Nephron (organoid): ENCODE measurements at regions not wholly inside any gene's neighbourhood (a gene's known extent, or its start where the extent isn't known, plus 50 kb on each side); places are given as distances from the start of the nearest gene placed in this dataset.
A peak's percentile ranks its signal among the peaks of the same experiment; 100 is the strongest.

Experiments
- H3K27ac Mint-ChIP-seq, 3 experiments: 2 replicates each; pipeline ENCODE4 v1.8.0; 2020; ENCODE audit warnings: mixed read lengths in 3 of 3, mild to moderate bottlenecking in 2 of 3, moderate library complexity in 1 of 3
- H3K27me3 Mint-ChIP-seq: 2 replicates; pipeline ENCODE4 v1.8.0; 2021; ENCODE audit warnings: low read depth, mild to moderate bottlenecking, moderate library complexity, mixed read lengths
- H3K36me3 Mint-ChIP-seq: 2 replicates; pipeline ENCODE4 v1.8.0; 2020; ENCODE audit warnings: low read depth, mixed read lengths
- H3K4me1 Mint-ChIP-seq: 2 replicates; pipeline ENCODE4 v1.8.0; 2020; ENCODE audit warnings: mixed read lengths
- H3K4me3 Mint-ChIP-seq, 3 experiments: 2 replicates each; pipeline ENCODE4 v1.8.0; 2020; ENCODE audit warnings: mild to moderate bottlenecking in 3 of 3, mixed read lengths in 3 of 3, moderate library complexity in 2 of 3
- H3K9me3 Mint-ChIP-seq: 2 replicates; pipeline ENCODE4 v1.8.0; 2020; ENCODE audit warnings: mixed read lengths
- CTCF ChIP-seq, 3 experiments: fragments of 200-600 bp; sonication (generic); IDR thresholded peaks; one replicate each; pipeline ENCODE4 v1.5.0; 2021; ENCODE audit warnings: antibody characterized with exemption in 3 of 3; ENCODE audit not compliant: unreplicated experiment in 3 of 3

GRCh38 chr20:21008951-21009350 lies 97.2 kb downstream of the LINC00237 start:
- TF ChIP-seq CTCF (IDR thresholded peaks at IDR 0.05; ENCODE audit: unreplicated experiment in 3 of 3) = no peak
- H3K27me3 Mint-ChIP-seq = peaks cover 11% of the 10 kb centered on the region
- H3K4me3 Mint-ChIP-seq = no peak overlapping the region
- no peaks in the 10 kb centered on the region for H3K36me3 Mint-ChIP-seq
- peaks cover 3% of the 10 kb centered on the region for H3K9me3 Mint-ChIP-seq
- H3K27ac Mint-ChIP-seq = no peak overlapping the region
- no peaks in the 10 kb centered on the region for H3K4me1 Mint-ChIP-seq

- no peak overlapping the region for H3K4me3 Mint-ChIP-seq
- TF ChIP-seq CTCF (IDR thresholded peaks at IDR 0.05; ENCODE audit: unreplicated experiment in 3 of 3) = no peak
- H3K9me3 Mint-ChIP-seq = no peaks in the 10 kb centered on the region
- peaks cover 5% of the 10 kb centered on the region for H3K4me1 Mint-ChIP-seq
- peaks cover 15% of the 10 kb centered on the region for H3K27me3 Mint-ChIP-seq
- no peaks in the 10 kb centered on the region for H3K36me3 Mint-ChIP-seq
- no peak overlapping the region for H3K27ac Mint-ChIP-seq
Observed at GRCh38 chr20:21006611-21007010, 99.5 kb downstream of the LINC00237 start.

- H3K36me3 Mint-ChIP-seq = no peaks in the 10 kb centered on the region
- H3K9me3 Mint-ChIP-seq = no peaks in the 10 kb centered on the region
- no peak overlapping the region for H3K4me3 Mint-ChIP-seq
- H3K27me3 Mint-ChIP-seq = peaks cover 11% of the 10 kb centered on the region
- H3K27ac Mint-ChIP-seq = no peak overlapping the region
- peaks cover 9% of the 10 kb centered on the region for H3K4me1 Mint-ChIP-seq
- TF ChIP-seq CTCF (IDR thresholded peaks at IDR 0.05; ENCODE audit: unreplicated experiment in 3 of 3) = no peak
Observed at GRCh38 chr20:21004386-21005076, 101.6 kb downstream of the LINC00237 start.

- Mint-ChIP-seq H3K27ac (no peak overlapping the region), H3K4me3 (no peak overlapping the region), H3K4me1 (peaks cover 9% of the 10 kb centered on the region)
Observed at GRCh38 chr20:21003902-21004301, 102.3 kb downstream of the LINC00237 start.

GRCh38 chr20:21002486-21002885 lies 103.7 kb downstream of the LINC00237 start:
- H3K27me3 Mint-ChIP-seq = peaks cover 26% of the 10 kb centered on the region
- no peak for TF ChIP-seq CTCF (IDR thresholded peaks at IDR 0.05; ENCODE audit: unreplicated experiment in 3 of 3)
- H3K27ac Mint-ChIP-seq = no peak overlapping the region
- no peaks in the 10 kb centered on the region for H3K36me3 Mint-ChIP-seq
- H3K9me3 Mint-ChIP-seq = no peaks in the 10 kb centered on the region
- peaks cover 9% of the 10 kb centered on the region for H3K4me1 Mint-ChIP-seq
- H3K4me3 Mint-ChIP-seq = no peak overlapping the region

More at GRCh38 chr20:21003902-21004301, 102.3 kb downstream of the LINC00237 start:
- no peaks in the 10 kb centered on the region for H3K36me3 Mint-ChIP-seq
- no peak for TF ChIP-seq CTCF (IDR thresholded peaks at IDR 0.05; ENCODE audit: unreplicated experiment in 3 of 3)
- H3K9me3 Mint-ChIP-seq = no peaks in the 10 kb centered on the region
- H3K27me3 Mint-ChIP-seq = peaks cover 14% of the 10 kb centered on the region

- Mint-ChIP-seq H3K36me3 (no peaks in the 10 kb centered on the region), H3K27ac (no peak overlapping the region), H3K9me3 (no peaks in the 10 kb centered on the region), H3K4me3 (peak overlapping the region in 1 of 3 experiments; percentile 11), H3K4me1 (peaks cover 13% of the 10 kb centered on the region), H3K27me3 (peaks cover 44% of the 10 kb centered on the region)
- no peak for TF ChIP-seq CTCF (IDR thresholded peaks at IDR 0.05; ENCODE audit: unreplicated experiment in 3 of 3)
Observed at GRCh38 chr20:20993372-20993771, 112.8 kb downstream of the LINC00237 start.
